HuH-7.5 (cell line): ENCODE measurements at regions not wholly inside any gene's neighbourhood (a gene's known extent, or its start where the extent isn't known, plus 50 kb on each side); places are given as distances from the start of the nearest gene placed in this dataset.
"Not testable (repeated sequence)": the region's sequence is repeated elsewhere in the genome, so short reads cannot be mapped to it uniquely, and the experiment has no call there.

Source experiments
- DNase-seq: peaks from one replicate; pipeline ENCODE4 v3.0.0; 2011; ENCODE audit warnings: low spot score

GRCh38 chr6:130716466-130716865, 110.7 kb upstream of the SMLR1 start:
- DNase-seq: no peak

- DNase-seq: no peak
Measured at GRCh38 chr6:130717657-130718056, 109.5 kb upstream of the SMLR1 start.

- DNase-seq: no peak
Measured at GRCh38 chr6:130720076-130720715, 107.0 kb upstream of the SMLR1 start.

GRCh38 chr6:130724089-130724488, 103.1 kb upstream of the SMLR1 start:
- no peak for DNase-seq

- DNase-seq: no peak
Measured at GRCh38 chr6:130725551-130725950, 101.7 kb upstream of the SMLR1 start.

- not testable (repeated sequence) for DNase-seq
Measured at GRCh38 chr6:130728064-130728463, 99.1 kb upstream of the SMLR1 start.

GRCh38 chr6:130730600-130730999, 96.6 kb upstream of the SMLR1 start:
- no peak for DNase-seq

GRCh38 chr6:130734161-130734560, 93.0 kb upstream of the SMLR1 start:
- no peak for DNase-seq

GRCh38 chr6:130740308-130740707, 86.9 kb upstream of the SMLR1 start:
- no peak for DNase-seq

- DNase-seq: no peak
Measured at GRCh38 chr6:130742131-130742681, 85.0 kb upstream of the SMLR1 start.

GRCh38 chr6:130743175-130743574, 84.0 kb upstream of the SMLR1 start:
- DNase-seq: no peak

- no peak for DNase-seq
Measured at GRCh38 chr6:130744576-130745366, 82.4 kb upstream of the SMLR1 start.

GRCh38 chr6:130748041-130748440, 79.2 kb upstream of the SMLR1 start:
- no peak for DNase-seq

GRCh38 chr6:130749402-130749801, 77.8 kb upstream of the SMLR1 start:
- DNase-seq: no peak

GRCh38 chr6:130752267-130752666, 74.9 kb upstream of the SMLR1 start:
- DNase-seq: no peak

- DNase-seq: no peak
Measured at GRCh38 chr6:130754786-130755367, 72.3 kb upstream of the SMLR1 start.

GRCh38 chr6:130755368-130756034, 71.7 kb upstream of the SMLR1 start:
- no peak for DNase-seq

GRCh38 chr6:130756824-130757223, 70.4 kb upstream of the SMLR1 start:
- no peak for DNase-seq

GRCh38 chr6:130758813-130759212, 68.4 kb upstream of the SMLR1 start:
- DNase-seq: no peak

- DNase-seq: peak; percentile 49
Measured at GRCh38 chr6:130760006-130760405, 67.2 kb upstream of the SMLR1 start.

- DNase-seq: no peak
Measured at GRCh38 chr6:130761286-130761685, 65.9 kb upstream of the SMLR1 start.

GRCh38 chr6:130765181-130765727, 62.0 kb upstream of the SMLR1 start:
- no peak for DNase-seq
